GM23338 (cell line): ENCODE measurements at regions not wholly inside any gene's neighbourhood (a gene's known extent, or its start where the extent isn't known, plus 50 kb on each side); places are given as distances from the start of the nearest gene placed in this dataset.

Experiments
- CREB1 ChIP-seq: fragments of 250-450 bp; sonication (Bioruptor Pico); IDR thresholded peaks from 2 replicates; pipeline ENCODE4 v1.5.0; 2020; ENCODE audit warnings: low read depth, mild to moderate bottlenecking, moderate library complexity
- EZH2 ChIP-seq: fragments of 200-600 bp; sonication (generic); IDR thresholded peaks from one replicate; pipeline ENCODE4 v1.8.0; 2017; ENCODE audit warnings: antibody characterized with exemption, mild to moderate bottlenecking, low read depth; ENCODE audit not compliant: unreplicated experiment
- EZH2phosphoT487 ChIP-seq: fragments of 200-600 bp; sonication (generic); IDR thresholded peaks from one replicate; pipeline ENCODE4 v1.8.1; 2018; ENCODE audit warnings: antibody characterized with exemption; ENCODE audit not compliant: unreplicated experiment
- NANOG ChIP-seq: IDR thresholded peaks from 2 replicates; pipeline ENCODE4 v1.6.1; 2016; ENCODE audit warnings: antibody characterized with exemption, borderline replicate concordance
- POLR2AphosphoS5 ChIP-seq: IDR thresholded peaks from 2 replicates; pipeline ENCODE4 v1.6.1; 2016; ENCODE audit warnings: antibody characterized with exemption, low read depth
- REST ChIP-seq: IDR thresholded peaks from one replicate; pipeline ENCODE4 v1.6.1; 2018; ENCODE audit warnings: antibody characterized with exemption; ENCODE audit not compliant: unreplicated experiment
- STAT1 ChIP-seq: IDR thresholded peaks from one replicate; pipeline ENCODE4 v1.6.1; 2016; ENCODE audit warnings: antibody characterized with exemption; ENCODE audit not compliant: unreplicated experiment
- ZNF114 ChIP-seq: fragments of 250-450 bp; sonication (Bioruptor Pico); IDR thresholded peaks from 2 replicates; pipeline ENCODE4 v1.5.0; 2020; ENCODE audit warnings: mild to moderate bottlenecking, moderate library complexity
- ZNF331 ChIP-seq: fragments of 250-450 bp; sonication (Bioruptor Pico); IDR thresholded peaks from 2 replicates; pipeline ENCODE4 v1.5.0; 2020; ENCODE audit warnings: low read depth, mild to moderate bottlenecking, moderate library complexity
- ZNF462 ChIP-seq: fragments of 250-450 bp; sonication (Bioruptor Pico); IDR thresholded peaks from 2 replicates; pipeline ENCODE4 v1.5.0; 2020; ENCODE audit warnings: mild to moderate bottlenecking, moderate library complexity

DNA sequence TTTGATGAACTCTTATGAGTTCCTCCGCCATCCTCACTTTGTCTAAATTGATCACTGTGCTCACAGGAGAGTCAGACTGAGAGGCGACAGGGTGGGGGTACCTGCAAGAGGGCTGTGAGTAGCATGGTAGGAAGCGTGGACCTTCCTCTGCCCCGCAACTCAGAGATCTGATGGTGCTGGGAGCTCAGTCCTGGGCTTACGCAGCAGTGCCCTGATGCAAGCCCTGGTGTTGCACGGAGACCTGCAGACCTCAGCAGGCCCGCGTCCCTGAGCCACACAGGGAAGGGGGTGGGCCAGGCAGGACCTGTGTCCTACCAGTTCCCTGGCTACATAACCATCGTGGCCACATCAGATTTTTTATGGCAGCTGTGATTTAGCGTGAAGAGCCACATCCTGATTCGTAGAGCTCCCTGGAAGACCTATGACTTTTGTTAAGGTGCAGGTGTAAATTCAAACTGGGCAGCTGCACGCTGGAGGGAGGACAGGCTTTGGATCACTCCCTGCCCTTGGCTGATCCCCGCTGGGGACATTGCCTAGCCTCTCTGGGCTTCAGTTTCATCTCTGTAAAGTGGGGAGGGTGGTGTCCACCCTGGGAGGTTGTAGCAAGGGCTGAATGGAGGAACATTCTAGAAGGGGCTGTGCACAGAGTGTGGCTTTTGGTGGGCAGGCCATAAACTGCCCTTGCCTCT, 176.1 kb downstream of the KLF13 start (continued):
- TF ChIP-seq ZNF462 (CRISPR knock-in tag), result no peak
- TF ChIP-seq CREB1 (CRISPR knock-in tag), result no peak
- no peak for TF ChIP-seq EZH2phosphoT487
- no peak for TF ChIP-seq EZH2
- no peak for TF ChIP-seq POLR2AphosphoS5
- TF ChIP-seq ZNF114 (CRISPR knock-in tag), result no peak
- TF ChIP-seq ZNF331 (CRISPR knock-in tag), result no peak
- TF ChIP-seq STAT1, result no peak
- no peak for TF ChIP-seq REST
- no peak for TF ChIP-seq NANOG
